ENCODE measurements at regions not wholly inside any gene's neighbourhood (a gene's known extent, or its start where the extent isn't known, plus 50 kb on each side); places are given as distances from the start of the nearest gene placed in this dataset.

DNA sequence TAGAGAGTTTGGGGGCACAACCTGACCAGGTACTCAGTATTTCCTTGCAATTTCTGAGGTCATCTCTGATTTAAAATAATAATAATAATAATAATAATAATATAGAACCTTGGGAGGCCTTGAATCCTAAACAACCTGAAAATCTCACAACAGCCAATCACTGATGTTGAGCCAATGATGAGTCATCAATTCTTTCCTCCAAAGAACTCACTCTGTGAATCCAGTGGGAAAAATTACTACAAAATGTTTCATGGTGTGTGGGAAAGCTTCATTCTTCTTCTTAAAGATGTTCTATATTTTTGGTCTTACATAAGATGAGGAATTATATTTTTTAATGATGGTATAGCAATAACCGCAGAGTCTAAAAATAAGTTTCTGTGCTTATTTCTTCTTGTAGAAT, 594.6 kb downstream of the EFNB2 start:
- no peak for TF ChIP-seq CTCF (conservative IDR thresholded peaks at IDR 0.05; ENCODE audit: low read length)
- no peak for TF ChIP-seq EZH2phosphoT487 (IDR thresholded peaks at IDR 0.05; ENCODE audit: borderline replicate concordance, low read depth, low read length)
- H3K27ac ChIP-seq (ENCODE audit: low read depth, low read length, poor library complexity, severe bottlenecking): no peak overlapping the region

GRCh38 chr13:105937451-105937850, 598.0 kb downstream of the EFNB2 start:
- H3K9me3 ChIP-seq (ENCODE audit: low read length): no peaks in the 10 kb centered on the region
- H3K4me3 ChIP-seq (ENCODE audit: low read depth, low read length, poor library complexity, severe bottlenecking): no peak overlapping the region
- POLR2A ChIA-PET: no interaction called here
- no peak overlapping the region for H2AFZ ChIP-seq (ENCODE audit: low read length)
- no peaks in the 10 kb centered on the region for H4K20me1 ChIP-seq (ENCODE audit: insufficient read depth, low read length)
- no peaks in the 10 kb centered on the region for H3K36me3 ChIP-seq (ENCODE audit: insufficient read depth, low read length)
- H3K4me1 ChIP-seq (ENCODE audit: insufficient read depth, low read length, poor library complexity, severe bottlenecking): no peaks in the 10 kb centered on the region
- CTCF ChIA-PET (ENCODE audit: unreplicated experiment): no interaction called here
- no peak overlapping the region for H3K4me2 ChIP-seq (ENCODE audit: low read length)
- no peak for DNase-seq (ENCODE audit: low spot score)
- intact Hi-C loops (cut with micrococcal nuclease; ENCODE audit: unreplicated experiment): no loop called here
- no TSS peak for BruUV-seq (replicated peaks)
- TF ChIP-seq EZH2phosphoT487 (IDR thresholded peaks at IDR 0.05; ENCODE audit: borderline replicate concordance, low read depth, low read length): no peak
- H3K27ac ChIP-seq (ENCODE audit: low read depth, low read length, poor library complexity, severe bottlenecking): no peak overlapping the region
- H3K79me2 ChIP-seq (ENCODE audit: insufficient read depth, low read depth, low read length): no peaks in the 10 kb centered on the region
- H3K9me2 ChIP-seq (ENCODE audit: insufficient read depth, low read length): no peaks in the 10 kb centered on the region

More for the DNA sequence above, 594.6 kb downstream of the EFNB2 start:
- intact Hi-C loops (cut with micrococcal nuclease; ENCODE audit: unreplicated experiment): no loop called here
- Histone ChIP-seq H4K20me1 (ENCODE audit: insufficient read depth, low read length) (no peaks in the 10 kb centered on the region), H3K4me2 (ENCODE audit: low read length) (no peak overlapping the region), H3K36me3 (ENCODE audit: insufficient read depth, low read length) (no peaks in the 10 kb centered on the region), H3K9me2 (ENCODE audit: insufficient read depth, low read length) (no peaks in the 10 kb centered on the region), H2AFZ (ENCODE audit: low read length) (no peak overlapping the region), H3K9me3 (ENCODE audit: low read length) (no peaks in the 10 kb centered on the region), H3K4me3 (ENCODE audit: low read depth, low read length, poor library complexity, severe bottlenecking) (no peak overlapping the region), H3K79me2 (ENCODE audit: insufficient read depth, low read depth, low read length) (no peaks in the 10 kb centered on the region), H3K4me1 (ENCODE audit: insufficient read depth, low read length, poor library complexity, severe bottlenecking) (no peaks in the 10 kb centered on the region)
- no peak for DNase-seq (ENCODE audit: low spot score)
- no TSS peak for BruUV-seq (replicated peaks)
- POLR2A ChIA-PET: no interaction called here
- CTCF ChIA-PET (ENCODE audit: unreplicated experiment): no interaction called here

DNA sequence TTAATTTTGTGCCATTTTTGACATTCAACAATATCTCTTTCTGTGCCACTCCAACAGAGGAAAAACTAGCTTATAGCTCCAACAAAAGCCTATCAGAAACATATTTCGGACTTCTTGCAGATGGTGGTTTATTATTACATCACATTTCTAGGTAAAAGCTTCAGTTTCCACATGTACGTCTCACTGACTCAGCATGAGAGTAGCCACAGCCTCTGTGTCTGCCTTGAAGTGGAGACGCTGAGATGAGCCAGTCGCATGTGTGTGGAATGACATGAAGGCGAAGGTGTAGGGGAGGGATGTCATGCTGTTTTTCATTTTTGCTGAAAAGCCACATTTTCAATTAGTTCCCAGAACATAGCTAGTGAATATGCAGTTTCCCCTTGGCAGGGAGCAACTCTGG, 598.6 kb downstream of the EFNB2 start:
- Histone ChIP-seq H3K4me3 (ENCODE audit: low read depth, low read length, poor library complexity, severe bottlenecking) (no peak overlapping the region), H3K4me1 (ENCODE audit: insufficient read depth, low read length, poor library complexity, severe bottlenecking) (no peaks in the 10 kb centered on the region), H3K9me3 (ENCODE audit: low read length) (no peaks in the 10 kb centered on the region), H3K4me2 (ENCODE audit: low read length) (no peak overlapping the region), H3K36me3 (ENCODE audit: insufficient read depth, low read length) (no peaks in the 10 kb centered on the region), H2AFZ (ENCODE audit: low read length) (no peak overlapping the region), H3K27ac (ENCODE audit: low read depth, low read length, poor library complexity, severe bottlenecking) (no peak overlapping the region), H4K20me1 (ENCODE audit: insufficient read depth, low read length) (no peaks in the 10 kb centered on the region), H3K79me2 (ENCODE audit: insufficient read depth, low read depth, low read length) (no peaks in the 10 kb centered on the region), H3K9me2 (ENCODE audit: insufficient read depth, low read length) (no peaks in the 10 kb centered on the region)
- intact Hi-C loops (cut with micrococcal nuclease; ENCODE audit: unreplicated experiment): no loop called here
- ChIA-PET POLR2A (interaction anchor here (0.7 kb wide), 1 partner anchor 529 kb away, joined by 3 read pairs; no protein-coding TSS in a partner anchor), CTCF (ENCODE audit: unreplicated experiment) (no interaction called here)
- TF ChIP-seq CTCF (conservative IDR thresholded peaks at IDR 0.05; ENCODE audit: low read length) (no peak), EZH2phosphoT487 (IDR thresholded peaks at IDR 0.05; ENCODE audit: borderline replicate concordance, low read depth, low read length) (no peak)
- BruUV-seq (replicated peaks): no TSS peak
- DNase-seq (ENCODE audit: low spot score): no peak

All from OCI-LY7 (cell line).